ENCODE measurements at regions not wholly inside any gene's neighbourhood (a gene's known extent, or its start where the extent isn't known, plus 50 kb on each side); places are given as distances from the start of the nearest gene placed in this dataset.
"Not testable (repeated sequence)": the region's sequence is repeated elsewhere in the genome, so short reads cannot be mapped to it uniquely, and the experiment has no call there.

- peak; percentile 14 to 19 (median 18) for DNase-seq
Observed at GRCh38 chr2:113551637-113552318, 53.3 kb downstream of the FOXD4L1 start.

- DNase-seq: not testable (repeated sequence)
Observed at GRCh38 chr2:113559820-113560219, 61.4 kb downstream of the FOXD4L1 start.

- not testable (repeated sequence) for DNase-seq
Observed at GRCh38 chr2:113562662-113563061, 64.2 kb downstream of the FOXD4L1 start.

- not testable (repeated sequence) for DNase-seq
Observed at GRCh38 chr2:113566674-113567480, 60.2 kb upstream of the RABL2A start.

- peak in 1 of 3 donors; percentile 18 for DNase-seq
Observed at GRCh38 chr2:113567481-113567849, 59.6 kb upstream of the RABL2A start.

- DNase-seq: not testable (repeated sequence)
Observed at GRCh38 chr2:113568231-113568630, 58.8 kb upstream of the RABL2A start.

GRCh38 chr2:113570082-113570481, 57.0 kb upstream of the RABL2A start:
- not testable (repeated sequence) for DNase-seq

- DNase-seq: not testable (repeated sequence)
Observed at GRCh38 chr2:113570509-113571009, 56.5 kb upstream of the RABL2A start.

- DNase-seq: peak in 1 of 3 donors; percentile 1
Observed at GRCh38 chr2:113571482-113572068, 55.5 kb upstream of the RABL2A start.

GRCh38 chr2:113575721-113576120, 51.3 kb upstream of the RABL2A start:
- DNase-seq: not testable (repeated sequence)

GRCh38 chr2:113576353-113576752, 50.7 kb upstream of the RABL2A start:
- not testable (repeated sequence) for DNase-seq
